ENCODE measurements at regions not wholly inside any gene's neighbourhood (a gene's known extent, or its start where the extent isn't known, plus 50 kb on each side); places are given as distances from the start of the nearest gene placed in this dataset.
A peak's percentile ranks its signal among the peaks of the same experiment; 100 is the strongest.

DNA sequence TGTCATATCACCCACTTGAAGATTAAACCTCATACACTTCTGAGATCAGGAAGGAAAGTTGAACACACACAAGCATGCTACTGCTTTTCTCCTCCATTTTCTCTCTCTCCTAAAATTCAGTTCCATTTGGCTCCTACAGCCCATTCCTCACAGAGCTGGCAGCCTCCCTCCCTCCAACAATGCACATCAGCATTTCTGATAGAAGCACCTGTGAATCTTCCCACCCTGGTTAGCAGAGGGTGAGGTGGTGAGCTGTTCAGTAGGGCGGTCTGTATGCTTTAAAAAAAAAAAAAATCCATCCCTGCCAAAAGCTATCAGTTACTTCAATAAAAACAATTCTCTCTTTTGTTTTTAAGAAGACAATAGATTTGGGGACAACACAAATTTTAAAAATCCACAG is 463.2 kb upstream of the KIF2A start:
- DNase-seq: no peak

DNA sequence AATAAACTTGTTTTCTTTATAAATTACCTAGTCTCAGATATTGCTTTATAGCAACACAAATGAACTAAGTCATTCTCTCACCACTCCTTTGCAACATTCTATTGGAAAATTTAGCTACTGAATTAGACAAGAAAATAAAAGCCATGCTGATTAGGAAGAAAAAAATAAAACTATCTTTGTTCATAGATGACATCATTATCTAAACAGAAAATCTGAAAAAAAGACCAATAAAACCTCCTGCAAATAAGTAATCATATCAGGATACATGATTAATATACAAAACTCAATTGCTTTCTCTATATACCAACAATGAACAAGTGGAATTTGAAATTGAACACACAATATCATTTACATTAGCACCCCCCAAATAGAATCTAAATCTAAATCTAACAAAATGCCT is 455.3 kb upstream of the KIF2A start:
- no peak for DNase-seq

DNA sequence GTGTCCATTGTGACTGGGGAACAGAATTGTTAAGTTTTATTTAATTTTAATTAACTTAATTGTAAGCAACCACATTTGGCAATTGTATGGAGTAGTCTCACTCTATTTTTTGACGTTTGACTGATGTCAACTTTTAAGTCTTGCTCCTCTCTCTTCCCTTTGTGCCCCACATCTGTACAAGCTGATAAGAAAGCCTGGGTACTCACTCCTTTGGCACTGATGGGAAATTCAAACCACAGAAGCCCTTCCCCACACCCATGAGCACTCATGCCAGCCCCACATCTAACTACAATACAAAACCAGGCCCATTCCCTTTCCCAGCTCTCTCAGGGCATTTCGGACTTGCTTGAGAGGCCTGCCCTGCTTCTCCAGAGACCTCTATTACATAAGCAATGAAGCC is 451.5 kb upstream of the KIF2A start:
- DNase-seq: no peak

DNA sequence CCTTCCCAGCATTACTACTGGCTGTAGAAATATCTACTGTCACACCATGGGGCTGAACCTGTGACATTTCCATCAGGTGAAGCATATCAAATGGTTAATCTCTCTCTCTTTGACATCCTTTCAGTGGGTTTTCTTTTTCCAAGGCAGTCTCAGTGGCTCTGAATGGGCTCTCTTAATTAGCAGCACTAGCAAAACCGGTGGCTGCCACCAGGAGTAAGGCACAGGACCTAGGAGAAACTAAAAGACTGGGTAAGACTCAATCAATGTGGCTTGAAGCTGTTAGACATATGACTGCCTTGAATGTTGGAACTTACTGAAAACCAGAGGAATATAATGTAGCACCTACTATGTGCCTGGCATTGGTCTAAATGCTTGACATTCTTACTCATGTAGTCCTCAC is 445.0 kb upstream of the KIF2A start:
- DNase-seq: no peak

DNA sequence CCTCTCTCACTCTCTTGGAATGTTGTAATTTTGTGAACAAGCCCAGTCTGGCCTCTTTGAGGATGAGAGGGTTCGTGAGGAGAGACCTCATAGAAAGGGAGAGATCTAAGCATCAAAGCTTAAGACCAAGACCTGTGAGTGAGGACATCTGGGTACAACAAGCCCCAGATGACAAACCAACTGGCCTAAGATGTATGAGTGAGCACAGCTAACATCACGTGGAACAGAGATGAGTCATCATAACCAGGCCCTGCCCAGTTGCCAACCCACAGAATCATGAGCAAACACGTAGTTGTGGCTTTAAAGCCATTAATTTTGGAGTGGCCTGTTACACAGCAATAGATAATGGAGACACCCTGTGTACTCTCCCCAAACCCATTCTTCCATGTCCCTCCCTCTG is 439.1 kb upstream of the KIF2A start:
- peak; percentile 54 for DNase-seq

DNA sequence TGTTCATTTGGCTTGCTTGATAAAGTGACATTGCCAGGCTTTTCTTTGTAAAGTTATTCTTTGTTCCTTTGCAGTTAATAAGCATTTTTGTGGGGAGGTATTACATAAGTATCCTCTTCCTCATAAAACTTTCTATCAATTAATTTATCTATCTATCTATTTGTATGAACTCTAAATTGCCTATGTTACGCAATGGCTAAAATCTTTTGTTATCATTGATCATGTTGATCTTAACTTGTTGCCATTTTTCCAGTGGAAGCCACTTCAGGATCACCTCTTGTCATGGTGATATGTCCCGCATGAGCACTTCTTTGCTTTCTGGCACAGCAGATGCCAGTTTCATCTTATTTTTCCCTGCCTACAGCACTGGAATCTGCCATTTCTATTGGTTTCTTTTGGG is 436.7 kb upstream of the KIF2A start:
- no peak for DNase-seq

DNA sequence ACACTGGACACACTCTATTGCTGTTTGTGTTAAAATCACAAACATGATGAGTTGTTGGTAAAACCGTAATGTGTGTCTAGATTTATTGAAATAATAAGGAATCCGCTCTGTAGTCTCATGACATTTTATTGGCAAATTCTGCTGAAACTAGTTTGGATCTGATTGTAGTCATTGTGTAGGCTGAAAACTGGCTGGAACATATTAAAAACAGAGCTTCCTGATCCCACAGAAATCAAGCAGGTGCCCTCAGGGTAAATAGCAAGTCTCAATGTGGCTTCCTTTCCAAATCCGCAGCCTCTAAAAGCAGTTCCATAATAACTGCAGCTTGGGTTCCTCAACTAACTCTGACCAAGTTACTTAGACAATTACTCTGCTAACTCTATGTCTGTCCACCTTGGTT is 427.5 kb upstream of the KIF2A start:
- DNase-seq: no peak

DNA sequence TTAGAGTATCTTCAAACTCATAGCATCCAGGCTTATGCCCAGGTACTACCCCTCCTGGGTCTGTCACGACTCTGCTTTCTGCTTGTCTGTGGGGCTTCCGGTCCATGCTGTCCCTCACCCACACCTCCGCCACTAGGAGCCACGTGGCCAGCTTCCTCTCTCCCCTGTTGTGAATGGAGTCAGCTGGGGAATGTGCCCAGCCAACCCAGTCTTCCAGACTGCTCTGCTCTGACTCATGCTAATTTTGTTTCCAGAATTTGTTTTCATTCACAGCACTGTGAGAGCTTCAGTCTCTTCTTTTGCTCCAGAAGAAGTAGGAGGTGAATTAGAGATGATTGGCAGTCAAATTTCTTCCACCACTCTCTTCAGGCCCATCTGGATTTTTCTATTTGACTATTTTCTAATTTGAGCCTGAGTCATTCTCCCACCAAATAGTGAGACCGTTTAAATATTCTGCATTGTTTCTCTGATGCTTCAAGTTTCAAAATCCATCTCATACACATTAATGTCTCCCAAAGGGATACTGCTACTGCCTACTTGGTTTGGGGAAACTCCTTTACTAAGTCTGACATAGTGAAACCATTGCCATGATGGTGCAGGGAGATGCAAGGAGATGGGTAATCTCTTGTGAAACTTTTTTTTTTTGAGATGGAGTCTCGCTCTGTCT is 424.1 kb upstream of the KIF2A start:
- DNase-seq: peak; percentile 35

DNA sequence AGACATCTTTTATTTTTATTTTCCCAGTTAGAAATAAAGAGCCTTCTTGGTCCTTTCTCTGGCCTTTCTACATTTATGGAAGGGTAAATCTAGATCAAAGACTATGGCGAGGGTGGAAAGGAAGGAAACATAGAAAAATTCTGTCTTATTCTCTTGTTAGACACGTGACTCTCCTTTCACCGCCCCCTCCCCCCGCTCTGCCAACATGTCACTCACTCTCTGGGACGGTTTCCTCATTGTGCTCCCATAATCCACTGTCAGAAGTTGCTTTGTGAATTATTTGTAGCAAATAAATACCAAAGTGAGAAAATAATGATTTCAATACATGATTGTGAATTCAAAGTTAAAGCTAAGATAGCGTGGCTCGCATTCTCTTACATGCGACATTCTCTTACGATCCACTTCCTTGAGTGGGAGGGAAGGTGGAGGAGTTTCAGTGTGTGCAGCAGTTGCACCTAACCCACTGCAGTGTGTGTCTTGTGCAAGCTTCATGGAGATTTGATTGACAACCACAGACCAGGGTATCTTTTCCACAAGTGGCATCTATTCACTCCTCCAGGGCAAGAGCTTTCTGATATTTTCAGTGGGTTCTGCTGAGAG is 423.0 kb upstream of the KIF2A start:
- DNase-seq: no peak

DNA sequence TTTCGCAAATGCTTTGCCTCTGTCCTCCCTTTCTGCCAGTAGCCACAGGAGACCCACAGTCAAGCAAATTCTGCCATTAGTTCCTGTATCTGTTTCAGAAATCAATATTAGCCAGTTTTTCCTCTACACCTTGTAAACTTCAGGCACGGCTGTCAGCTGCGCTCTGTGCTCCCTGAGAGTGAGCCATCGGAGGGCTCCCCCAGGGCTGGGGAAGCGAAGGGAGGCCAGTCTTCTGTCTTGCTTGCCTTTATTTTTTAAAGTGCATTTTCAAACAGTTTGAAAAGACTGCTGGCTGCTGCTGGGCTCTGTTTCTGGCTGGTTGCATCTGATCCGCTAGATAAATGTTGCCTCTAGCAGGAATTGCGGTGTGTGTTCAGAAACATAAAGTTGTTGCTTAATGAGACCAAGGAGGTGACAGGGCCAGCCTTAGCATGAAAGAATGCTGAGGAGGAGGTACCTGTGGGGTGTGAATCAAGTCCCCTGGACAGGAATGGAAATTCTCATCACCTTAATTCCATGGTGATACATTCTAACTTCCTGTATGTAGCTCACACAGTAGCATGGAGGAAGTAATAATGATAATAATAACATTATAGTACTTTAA is 421.7 kb upstream of the KIF2A start:
- DNase-seq: peak; percentile 2

DNA sequence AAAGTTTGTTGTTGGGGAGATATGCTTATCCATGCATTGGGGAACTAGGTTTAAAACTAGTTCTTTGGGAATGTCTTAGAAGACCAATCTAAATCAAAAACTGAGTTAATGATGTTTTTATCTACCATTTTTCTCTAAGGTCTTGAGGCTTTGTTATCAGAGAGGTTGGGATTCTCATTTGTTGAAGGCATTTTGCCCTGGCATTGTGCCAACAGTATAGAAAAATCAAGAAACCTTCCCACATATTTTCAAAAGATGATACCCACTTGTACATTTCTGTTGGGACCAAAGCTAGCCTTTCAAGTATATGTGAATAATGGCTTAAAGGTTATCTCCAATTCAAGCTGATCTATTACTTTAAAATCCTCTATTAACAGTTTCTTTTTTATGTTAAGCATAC is 419.8 kb upstream of the KIF2A start:
- DNase-seq: no peak

DNA sequence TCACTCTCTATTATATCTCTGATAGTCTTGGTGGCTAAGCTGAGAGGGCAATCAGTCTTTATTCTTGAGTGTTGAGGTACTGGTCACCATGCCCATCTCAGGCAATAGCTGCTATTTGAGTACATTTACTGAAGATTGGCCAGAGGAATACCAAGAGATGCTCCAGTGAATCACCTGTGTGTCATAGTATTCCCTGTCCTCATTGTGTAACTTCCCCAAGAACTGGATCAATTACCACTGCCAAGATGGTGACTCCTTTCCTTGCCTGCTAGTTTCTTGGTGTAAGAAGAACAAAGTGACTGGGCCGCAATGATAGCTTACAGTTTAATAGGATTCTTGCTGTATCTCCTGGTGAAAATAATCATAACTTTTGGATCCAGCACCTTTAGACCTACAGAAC is 418.7 kb upstream of the KIF2A start:
- DNase-seq: no peak

DNA sequence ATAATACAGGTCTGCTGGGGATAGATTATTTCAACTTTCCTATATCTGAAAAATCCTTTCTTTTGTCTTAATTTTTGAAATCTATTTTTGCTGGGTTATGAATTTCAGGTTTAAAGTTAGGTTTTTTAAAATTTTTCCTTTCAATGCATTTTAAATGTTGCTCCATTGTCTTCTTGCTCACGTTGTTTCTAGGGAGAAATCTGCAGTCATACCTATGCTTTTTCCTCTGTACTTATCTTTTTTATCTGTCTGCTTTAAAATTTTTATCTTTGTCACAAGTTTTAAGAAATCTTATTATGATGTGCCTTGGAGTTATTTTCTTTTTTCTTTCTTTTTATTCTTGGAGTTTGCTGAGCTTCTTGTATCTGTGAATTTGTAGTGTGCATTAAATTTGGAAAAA is 412.0 kb upstream of the KIF2A start:
- DNase-seq: no peak

DNA sequence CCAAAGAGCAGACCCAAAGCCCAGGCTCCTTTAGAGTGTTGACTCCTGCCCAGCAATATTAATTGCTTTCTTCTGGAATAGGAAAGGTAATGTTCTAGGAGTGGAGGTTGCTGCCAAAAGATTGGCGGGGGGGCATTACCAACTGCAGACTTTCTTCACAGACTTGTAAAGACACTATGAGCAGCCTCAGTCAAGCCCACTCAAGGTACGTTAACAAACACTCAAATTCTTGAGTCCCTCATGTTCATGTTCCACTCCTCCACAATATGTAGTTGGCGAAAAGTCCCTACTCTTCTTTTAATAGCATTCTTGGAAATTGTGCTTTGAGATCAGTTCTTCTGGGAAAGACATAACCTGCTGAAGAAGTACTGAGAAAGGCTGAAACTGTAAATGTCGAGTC is 409.2 kb upstream of the KIF2A start:
- no peak for DNase-seq

DNA sequence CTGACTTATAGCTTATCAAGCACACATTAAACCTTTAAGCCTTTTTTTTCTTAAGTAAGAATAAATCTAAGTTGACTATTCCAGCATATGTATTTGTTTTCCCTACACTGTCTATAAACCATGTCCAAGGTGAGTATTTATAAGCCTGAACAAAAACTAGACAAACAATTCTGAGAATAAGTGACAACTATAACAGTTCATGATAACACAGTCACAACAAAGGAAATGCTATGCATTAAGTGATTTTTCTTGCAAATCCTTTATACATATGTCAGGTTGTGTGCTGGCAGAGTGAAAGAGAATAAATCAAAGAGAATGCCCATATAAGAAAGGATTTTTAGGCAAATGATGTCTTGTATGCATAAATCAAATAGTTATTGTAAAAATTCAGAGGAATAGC is 408.8 kb upstream of the KIF2A start:
- DNase-seq: no peak

DNA sequence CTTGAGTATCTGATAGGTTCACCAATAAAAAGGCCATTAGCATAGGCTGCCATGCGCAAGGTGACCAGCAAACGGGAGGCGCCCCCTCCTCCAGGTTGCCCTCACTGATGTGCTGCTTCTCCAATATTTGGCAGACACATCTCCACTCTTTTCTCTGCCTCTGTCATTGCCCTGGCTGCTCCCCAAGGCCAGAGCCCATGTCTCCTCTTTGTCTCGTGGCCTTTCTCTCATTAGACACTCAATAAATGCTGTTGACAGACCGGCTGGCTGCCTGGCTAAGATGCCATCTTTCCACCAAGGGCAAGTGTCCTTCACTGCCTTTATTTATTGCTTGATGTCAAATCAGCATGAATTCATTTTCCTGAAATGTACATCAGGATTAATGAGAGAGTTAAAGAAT is 404.0 kb upstream of the KIF2A start:
- DNase-seq: no peak

DNA sequence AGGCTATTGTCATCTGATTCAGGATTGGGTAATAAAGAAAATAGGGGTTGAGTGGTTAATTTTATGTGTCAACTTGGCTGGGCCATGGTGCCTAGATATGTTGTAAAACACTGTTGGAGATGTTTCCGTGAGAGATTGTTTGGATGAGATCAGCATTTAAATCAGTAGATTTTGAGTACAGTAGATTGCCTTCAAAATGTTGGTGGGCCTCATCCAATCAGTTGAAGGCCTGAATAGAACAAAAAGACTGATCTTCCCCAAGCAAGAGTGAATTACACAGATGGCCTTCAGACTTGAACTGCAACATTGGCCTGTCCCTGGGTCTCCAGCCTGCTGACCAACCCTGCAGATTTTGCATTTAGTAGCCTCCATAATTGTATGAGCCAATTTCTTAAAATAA is 401.3 kb upstream of the KIF2A start:
- no peak for DNase-seq

DNA sequence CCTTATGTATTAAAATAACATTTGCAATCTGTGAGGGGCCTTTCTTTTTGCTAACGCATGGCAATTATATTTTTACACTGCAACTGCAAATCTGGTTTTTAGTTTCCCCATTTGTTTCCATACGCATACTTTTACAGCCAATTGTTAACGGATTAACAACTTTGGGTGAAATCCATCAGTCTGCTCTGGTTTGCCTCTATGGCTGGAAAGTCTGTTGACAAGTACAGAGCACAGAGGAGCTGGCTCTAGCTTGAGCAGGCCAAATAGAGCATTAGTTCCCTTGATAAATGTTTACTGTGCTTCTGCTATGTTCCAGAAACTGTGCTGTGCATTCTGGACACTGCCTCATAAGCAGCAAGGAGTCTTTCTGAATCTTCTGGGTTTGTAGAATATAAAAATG is 400.4 kb upstream of the KIF2A start:
- no peak for DNase-seq

DNA sequence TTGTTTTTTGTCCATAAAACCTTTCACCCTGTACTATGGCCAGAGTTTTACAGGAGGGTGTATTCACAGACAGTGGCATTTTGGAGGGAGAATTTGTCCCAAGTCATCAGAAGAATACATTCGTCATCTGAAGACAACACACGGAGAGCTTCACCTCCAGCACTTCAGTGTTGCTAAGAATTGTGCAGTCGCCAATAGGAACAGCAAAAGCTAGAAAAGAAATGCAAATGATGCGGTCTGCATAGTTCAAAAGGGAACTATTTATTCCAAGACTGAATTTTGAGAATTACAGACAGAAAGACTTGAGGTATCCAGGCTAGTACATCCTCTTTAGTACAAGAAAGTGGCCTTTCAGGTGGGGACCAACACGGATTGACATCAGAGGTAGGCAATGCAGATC is 399.2 kb upstream of the KIF2A start:
- DNase-seq: no peak

DNA sequence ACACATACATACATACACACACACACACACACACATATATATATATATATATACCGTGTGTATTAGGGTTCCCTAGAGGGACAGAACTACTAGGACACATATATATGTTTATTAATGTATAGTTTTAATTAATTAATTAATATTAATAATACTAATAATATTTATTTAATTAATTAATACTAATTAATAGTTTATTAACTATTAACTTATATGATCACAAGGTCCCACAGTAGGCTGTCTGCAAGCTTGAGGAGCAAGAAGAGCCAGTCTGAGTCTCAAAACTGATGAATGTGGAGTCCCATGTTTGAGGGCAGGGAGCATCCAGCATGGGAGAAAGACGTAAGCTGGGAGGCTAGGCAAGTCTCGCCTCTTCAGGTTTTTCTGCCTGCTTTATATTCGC is 398.0 kb upstream of the KIF2A start:
- DNase-seq: no peak

DNA sequence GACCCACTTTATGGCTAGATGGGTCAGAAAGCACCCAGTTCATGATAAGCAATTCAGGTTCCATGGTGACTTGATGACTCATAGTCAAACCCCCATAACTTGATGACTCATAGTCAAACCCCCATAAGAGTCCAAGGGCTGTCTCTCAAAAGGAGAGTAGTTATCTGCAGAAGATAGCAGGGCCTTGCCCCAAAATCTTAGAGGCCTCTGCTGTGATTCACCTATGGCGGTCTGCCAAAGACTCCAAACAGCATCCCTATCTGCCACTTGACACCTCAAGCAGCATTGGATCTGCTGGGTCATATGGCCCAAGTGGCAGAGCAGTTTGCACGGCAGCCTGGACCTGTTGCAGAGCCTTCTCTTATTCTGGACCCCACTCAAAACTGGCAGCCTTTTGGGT is 395.2 kb upstream of the KIF2A start:
- peak; percentile 65 for DNase-seq

DNA sequence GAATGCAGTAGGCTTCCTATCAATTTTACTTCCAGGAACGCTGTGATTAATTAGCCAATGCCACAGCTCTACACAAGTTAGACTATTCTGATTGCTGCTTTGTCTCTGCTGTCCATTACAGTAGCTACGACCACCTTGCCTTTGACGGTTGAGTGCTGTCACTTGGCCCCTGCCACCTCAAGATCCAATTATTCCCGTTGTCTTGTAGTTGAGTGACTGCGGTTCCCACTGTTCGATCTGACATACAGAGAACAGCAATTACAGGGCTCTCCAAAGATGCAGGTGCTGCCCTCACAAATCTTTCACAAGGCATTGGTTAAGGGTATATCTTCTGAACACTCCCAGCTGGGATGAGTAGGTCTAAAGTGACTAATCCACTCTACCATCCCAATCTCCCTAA is 393.4 kb upstream of the KIF2A start:
- DNase-seq: no peak

DNA sequence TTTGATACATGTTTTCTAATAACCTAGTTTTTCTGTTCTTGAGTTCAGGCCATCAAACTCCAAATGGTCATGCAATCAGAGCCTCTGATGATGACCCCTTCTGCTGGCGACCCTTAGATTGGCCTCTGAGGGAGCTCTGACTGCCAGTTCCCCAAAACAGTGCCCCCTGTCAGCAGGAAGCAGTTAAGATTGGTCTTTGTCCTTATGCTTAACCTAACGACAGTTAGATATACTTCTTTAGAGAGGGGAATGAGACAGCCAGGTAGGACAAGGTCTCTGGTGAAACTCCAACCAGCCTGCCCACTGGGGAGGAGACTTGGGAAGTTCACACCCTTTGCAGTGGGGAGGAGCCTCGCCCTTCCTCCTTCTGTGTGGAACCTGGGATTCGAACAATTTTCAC is 390.4 kb upstream of the KIF2A start:
- no peak for DNase-seq

DNA sequence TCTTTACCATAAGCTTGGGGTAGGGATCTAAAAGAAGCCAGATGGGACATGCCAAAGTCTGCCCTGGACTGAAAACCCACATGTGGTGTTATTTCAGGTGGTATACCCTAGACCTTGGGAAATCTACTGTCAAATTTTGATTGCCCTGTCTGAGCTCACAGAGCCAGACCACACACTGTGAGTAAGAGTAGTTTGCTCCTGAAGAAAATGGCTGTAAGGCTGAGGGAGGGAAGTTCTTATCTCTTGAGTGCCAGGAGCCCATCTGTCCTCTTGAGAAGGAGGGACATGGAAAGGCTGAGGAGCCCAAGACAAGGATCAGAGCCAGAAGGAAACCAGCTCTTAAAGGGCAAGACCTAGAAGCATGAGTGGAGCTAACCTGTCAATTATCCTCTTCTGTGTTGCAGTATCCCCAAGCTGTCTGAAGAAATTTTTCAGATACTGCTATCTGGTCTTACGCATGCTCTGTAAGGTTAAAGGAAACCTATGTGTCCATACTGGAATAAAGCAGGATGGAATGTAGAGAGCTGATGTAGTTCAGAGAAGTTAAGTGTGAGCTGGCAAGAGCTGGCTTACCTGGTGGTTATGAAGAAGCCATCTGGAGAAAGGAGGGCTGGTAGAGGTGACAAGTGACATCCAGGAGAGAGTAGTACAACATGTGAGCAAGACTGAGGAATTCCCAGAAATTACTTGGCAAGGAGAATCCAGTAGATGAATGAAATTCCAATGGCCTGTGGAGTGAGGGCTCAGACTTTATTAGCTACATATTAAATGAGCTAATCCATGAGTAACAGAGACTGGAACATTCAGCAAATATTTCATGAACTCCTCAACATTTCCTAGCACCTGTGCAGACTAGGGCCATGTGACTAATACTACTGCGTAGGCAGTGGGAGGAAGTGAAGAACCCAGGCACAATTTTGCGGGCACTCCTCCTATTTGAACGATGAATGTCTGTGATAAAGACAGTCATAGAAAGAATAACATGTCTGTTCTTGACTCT is 389.1 kb upstream of the KIF2A start:
- DNase-seq: peak; percentile 90

All from NCI-H226 (cell line).